Neural crest cell (in vitro differentiated cells): ENCODE measurements at regions not wholly inside any gene's neighbourhood (a gene's known extent, or its start where the extent isn't known, plus 50 kb on each side); places are given as distances from the start of the nearest gene placed in this dataset.

Experiments
- DNase-seq: peaks from one replicate; pipeline ENCODE4 v3.0.0; 2021; ENCODE audit warnings: low read depth, mixed read lengths, low spot score
- H3K27ac Mint-ChIP-seq: one replicate; pipeline ENCODE4 v1.8.0; 2021; ENCODE audit warnings: mild to moderate bottlenecking, mixed read lengths; ENCODE audit not compliant: unreplicated experiment
- H3K27me3 Mint-ChIP-seq: 2 replicates; pipeline ENCODE4 v1.8.0; 2021; ENCODE audit warnings: low read depth, mild to moderate bottlenecking, mixed read lengths
- H3K36me3 Mint-ChIP-seq: 2 replicates; pipeline ENCODE4 v1.8.0; 2021; ENCODE audit warnings: low read depth, mild to moderate bottlenecking, mixed read lengths
- H3K4me1 Mint-ChIP-seq: 2 replicates; pipeline ENCODE4 v1.8.0; 2021; ENCODE audit warnings: mixed read lengths
- H3K4me3 Mint-ChIP-seq: one replicate; pipeline ENCODE4 v1.8.0; 2021; ENCODE audit warnings: mild to moderate bottlenecking, mixed read lengths
- H3K9me3 Mint-ChIP-seq: 2 replicates; pipeline ENCODE4 v1.8.0; 2021; ENCODE audit warnings: mixed read lengths
- TF ChIP-seq, protein P1 (sequence below): fragments of 200-600 bp; sonication (generic); conservative IDR thresholded peaks from 2 replicates; pipeline ENCODE4 v1.5.0; 2021; ENCODE audit warnings: antibody characterized with exemption, mild to moderate bottlenecking

DNA sequence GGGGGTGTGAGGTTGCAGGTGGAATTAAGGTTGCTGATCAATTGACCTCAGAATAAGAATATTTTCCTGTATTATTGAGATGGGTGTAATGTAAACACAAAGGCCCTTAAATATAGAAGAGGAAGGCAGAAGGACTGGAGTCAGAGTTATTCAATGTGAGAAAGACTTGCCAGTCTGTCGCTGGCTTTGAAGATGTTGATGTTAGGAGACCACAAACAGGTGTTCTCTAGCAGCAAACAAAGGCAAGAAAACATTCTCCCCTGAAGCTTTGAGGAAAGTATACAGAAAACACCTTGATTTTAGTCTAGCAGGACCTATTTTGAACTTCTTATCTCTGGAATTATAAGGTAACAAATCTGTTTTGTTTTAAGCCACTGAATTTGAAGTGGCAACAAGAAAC lies 138.9 kb upstream of the PTPRK start:
- TF ChIP-seq, protein P1, sequence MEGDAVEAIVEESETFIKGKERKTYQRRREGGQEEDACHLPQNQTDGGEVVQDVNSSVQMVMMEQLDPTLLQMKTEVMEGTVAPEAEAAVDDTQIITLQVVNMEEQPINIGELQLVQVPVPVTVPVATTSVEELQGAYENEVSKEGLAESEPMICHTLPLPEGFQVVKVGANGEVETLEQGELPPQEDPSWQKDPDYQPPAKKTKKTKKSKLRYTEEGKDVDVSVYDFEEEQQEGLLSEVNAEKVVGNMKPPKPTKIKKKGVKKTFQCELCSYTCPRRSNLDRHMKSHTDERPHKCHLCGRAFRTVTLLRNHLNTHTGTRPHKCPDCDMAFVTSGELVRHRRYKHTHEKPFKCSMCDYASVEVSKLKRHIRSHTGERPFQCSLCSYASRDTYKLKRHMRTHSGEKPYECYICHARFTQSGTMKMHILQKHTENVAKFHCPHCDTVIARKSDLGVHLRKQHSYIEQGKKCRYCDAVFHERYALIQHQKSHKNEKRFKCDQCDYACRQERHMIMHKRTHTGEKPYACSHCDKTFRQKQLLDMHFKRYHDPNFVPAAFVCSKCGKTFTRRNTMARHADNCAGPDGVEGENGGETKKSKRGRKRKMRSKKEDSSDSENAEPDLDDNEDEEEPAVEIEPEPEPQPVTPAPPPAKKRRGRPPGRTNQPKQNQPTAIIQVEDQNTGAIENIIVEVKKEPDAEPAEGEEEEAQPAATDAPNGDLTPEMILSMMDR, result no peak
- DNase-seq, result no peak
- Mint-ChIP-seq H3K27ac (no peak overlapping the region), H3K9me3 (no peaks in the 10 kb centered on the region), H3K4me1 (no peaks in the 10 kb centered on the region), H3K36me3 (no peaks in the 10 kb centered on the region), H3K27me3 (no peaks in the 10 kb centered on the region), H3K4me3 (no peak overlapping the region)

DNA sequence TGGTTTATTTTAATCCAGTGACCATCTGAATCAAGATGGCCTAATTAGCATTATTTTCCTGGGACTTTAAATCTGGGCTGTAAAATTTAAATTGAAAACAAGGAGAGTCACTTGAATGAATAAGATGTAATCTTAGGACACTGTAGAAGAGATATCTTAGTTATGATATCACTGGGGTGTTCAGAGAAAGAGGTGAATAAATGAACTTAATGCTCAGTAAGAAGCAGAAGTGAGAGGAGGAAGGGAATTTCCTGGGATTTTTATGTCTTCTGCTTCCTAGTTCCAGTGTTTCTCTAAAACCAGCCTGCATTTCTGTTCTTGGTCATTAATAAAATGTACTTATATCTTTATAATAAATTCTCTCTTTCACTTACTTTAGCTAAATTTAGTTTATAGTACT lies 136.8 kb upstream of the PTPRK start:
- no peaks in the 10 kb centered on the region for H3K27me3 Mint-ChIP-seq
- H3K4me3 Mint-ChIP-seq, result no peak overlapping the region
- no peak for DNase-seq
- no peak overlapping the region for H3K27ac Mint-ChIP-seq
- TF ChIP-seq, protein P1, result no peak
- H3K9me3 Mint-ChIP-seq, result no peaks in the 10 kb centered on the region
- no peaks in the 10 kb centered on the region for H3K4me1 Mint-ChIP-seq
- no peaks in the 10 kb centered on the region for H3K36me3 Mint-ChIP-seq

DNA sequence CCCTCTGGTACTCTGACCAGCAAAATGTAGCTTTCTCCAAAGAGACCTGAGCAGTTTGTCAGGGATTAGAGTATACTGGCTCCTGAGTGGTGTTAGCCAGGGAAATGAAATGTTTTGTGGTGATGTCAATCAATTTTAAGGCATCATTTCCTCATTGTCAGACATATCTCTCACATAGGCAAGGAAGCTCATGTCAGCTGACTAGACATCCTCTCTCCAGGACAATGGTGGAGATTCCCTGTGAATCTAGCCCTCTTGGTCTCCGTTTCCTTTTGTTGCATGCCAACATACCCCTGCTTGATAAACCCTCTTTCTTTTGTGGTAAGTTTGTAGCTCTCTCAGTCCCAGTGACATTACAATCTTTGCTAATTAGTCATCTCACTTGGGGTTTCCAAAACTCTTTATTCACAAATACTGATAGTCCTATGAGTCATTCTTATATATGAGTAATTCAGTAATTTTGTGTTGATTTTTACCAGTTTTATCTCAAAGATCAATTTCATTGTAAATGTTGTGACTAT lies 135.6 kb upstream of the PTPRK start:
- Mint-ChIP-seq H3K4me1 (no peaks in the 10 kb centered on the region), H3K27me3 (no peaks in the 10 kb centered on the region), H3K9me3 (peaks cover under 1% of the 10 kb centered on the region), H3K36me3 (no peaks in the 10 kb centered on the region), H3K27ac (no peak overlapping the region), H3K4me3 (no peak overlapping the region)
- no peak for DNase-seq
- TF ChIP-seq, protein P1, result no peak

DNA sequence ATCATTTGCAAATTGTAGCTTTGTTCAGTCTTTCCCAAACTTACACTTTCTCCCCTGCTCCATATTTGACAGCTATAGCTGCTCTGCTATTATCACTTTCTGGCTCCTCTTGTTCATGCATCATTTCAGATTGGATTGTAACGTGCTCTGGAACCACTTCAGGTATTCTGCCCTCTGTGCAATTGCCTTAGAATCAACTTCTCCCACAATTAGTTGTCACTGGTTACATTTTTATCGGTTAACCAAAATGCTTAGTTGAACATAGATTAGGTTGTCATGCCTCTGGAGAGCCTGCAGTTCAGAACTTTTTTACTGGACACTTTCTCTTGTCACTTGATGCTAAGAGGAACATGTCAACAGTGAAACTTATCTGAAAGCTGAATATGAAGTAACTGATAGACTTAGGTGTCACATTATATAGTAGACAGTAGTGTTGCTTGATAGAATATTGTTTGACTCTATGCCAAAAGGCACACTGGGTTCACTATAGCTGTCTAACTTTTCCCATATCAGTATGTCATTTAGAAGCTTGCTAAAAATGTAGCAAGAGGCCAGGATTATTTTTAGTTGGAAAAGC lies 127.7 kb upstream of the PTPRK start:
- Mint-ChIP-seq H3K27ac (no peak overlapping the region), H3K4me3 (no peak overlapping the region), H3K4me1 (peaks cover 10% of the 10 kb centered on the region), H3K27me3 (no peaks in the 10 kb centered on the region), H3K9me3 (peaks cover 3% of the 10 kb centered on the region), H3K36me3 (no peaks in the 10 kb centered on the region)
- TF ChIP-seq, protein P1, result no peak
- DNase-seq, result no peak

DNA sequence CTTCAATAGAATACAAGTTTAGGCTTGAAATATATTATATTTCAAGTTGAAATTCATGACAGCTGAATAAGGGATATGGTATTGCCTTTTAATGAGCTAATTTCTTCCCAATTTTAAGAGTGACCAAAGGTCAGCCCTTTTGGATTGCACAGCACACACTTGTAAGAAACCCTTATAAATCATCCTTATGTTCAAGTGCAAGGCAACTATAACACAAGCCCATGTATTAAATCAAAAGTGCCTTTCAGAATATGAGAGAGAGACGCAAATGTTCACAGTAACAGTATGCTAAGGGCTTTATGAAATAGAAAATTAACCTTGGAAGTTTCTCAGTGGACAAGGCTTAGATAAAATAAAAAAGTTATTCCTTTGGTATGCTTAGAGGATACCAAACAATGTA lies 121.7 kb upstream of the PTPRK start:
- Mint-ChIP-seq H3K9me3 (no peaks in the 10 kb centered on the region), H3K36me3 (no peaks in the 10 kb centered on the region), H3K27ac (no peak overlapping the region), H3K27me3 (no peaks in the 10 kb centered on the region), H3K4me1 (peaks cover 10% of the 10 kb centered on the region), H3K4me3 (no peak overlapping the region)
- DNase-seq, result no peak
- TF ChIP-seq, protein P1, result no peak

DNA sequence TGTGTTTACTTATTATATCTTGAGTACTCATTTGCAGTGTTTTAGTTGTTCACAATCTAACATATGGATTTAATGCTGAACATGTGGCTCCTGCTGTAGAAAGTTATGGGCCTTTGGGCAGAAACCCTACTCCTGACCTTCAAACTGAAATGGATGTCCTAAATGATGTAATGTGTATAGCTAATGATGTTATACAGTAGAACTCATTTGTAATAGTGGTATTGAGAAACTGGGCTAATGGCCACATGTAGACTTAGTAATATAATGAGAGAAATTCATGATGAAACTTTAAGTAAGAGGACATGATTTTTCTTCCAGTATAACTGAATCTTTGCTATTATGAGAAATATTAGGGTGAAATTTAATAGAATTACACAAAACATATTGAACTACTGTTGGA lies 121.3 kb upstream of the PTPRK start:
- no peak for DNase-seq
- Mint-ChIP-seq H3K9me3 (no peaks in the 10 kb centered on the region), H3K27me3 (no peaks in the 10 kb centered on the region), H3K4me1 (peaks cover 10% of the 10 kb centered on the region), H3K27ac (no peak overlapping the region), H3K36me3 (no peaks in the 10 kb centered on the region), H3K4me3 (no peak overlapping the region)
- TF ChIP-seq, protein P1, result no peak
